ENCODE measurements at regions not wholly inside any gene's neighbourhood (a gene's known extent, or its start where the extent isn't known, plus 50 kb on each side); places are given as distances from the start of the nearest gene placed in this dataset.
A peak's percentile ranks its signal among the peaks of the same experiment; 100 is the strongest.

DNA sequence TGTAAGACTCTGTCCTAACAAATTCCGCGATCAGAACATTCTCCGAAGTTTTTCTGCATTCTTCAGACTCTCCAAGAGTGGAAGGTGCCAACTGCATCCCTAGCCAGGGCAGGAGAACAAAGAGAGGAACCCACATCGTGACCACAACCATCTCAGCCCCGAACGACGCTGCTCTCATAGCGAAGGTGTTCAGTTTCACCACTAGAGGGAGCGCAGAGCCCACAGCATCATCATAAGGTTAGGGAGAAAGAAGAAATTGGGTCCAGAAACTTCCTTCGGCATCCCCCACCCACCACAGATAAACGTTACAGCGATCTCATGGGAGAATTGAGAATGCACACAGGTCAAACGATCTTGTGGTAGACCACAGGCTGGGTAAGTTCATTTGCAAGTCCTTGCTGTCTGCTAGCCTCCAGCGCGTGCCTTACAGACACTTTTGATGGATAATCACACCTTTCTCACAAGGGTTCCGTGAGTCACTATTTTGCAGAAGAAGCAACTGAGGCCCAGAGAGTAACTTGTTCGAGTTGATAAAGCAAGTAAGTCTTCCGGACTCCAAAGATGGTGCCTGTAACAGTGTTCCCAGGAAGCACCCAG, 53.7 kb upstream of the ARL4C start:
- intact Hi-C loops (cut with DNase I): loop anchor here (2.0 kb wide), 1 partner anchor 566 kb away; no protein-coding TSS in a partner anchor
- 23% methylated on average over 18 of the region's 18 CpGs for WGBS
- no peak overlapping the region for H3K4me3 ChIP-seq

DNA sequence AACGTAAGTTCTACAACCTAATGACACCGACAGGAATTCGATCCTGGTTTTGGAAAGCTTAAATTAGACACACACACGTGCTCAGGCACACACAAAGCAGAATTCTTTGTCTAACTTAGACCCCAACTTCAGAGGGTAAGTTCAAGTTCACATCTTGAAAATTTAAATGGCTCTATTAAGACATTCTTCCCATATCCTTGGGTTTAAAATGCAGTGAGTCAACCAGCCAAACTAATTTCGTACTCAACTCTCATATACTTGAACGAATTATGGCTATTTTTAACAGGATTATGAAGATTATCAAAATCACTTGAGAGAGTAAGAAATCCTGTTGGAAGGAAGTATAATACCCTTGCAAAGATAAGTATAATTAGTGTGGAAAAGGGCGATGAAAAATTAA, 53.2 kb upstream of the ARL4C start:
- no peaks in the 10 kb centered on the region for H3K9me3 ChIP-seq

More for the DNA sequence above, 53.7 kb upstream of the ARL4C start:
- no peaks in the 10 kb centered on the region for H3K4me1 ChIP-seq (replicated peaks)
- no peaks in the 10 kb centered on the region for H3K9me3 ChIP-seq
- H3K36me3 ChIP-seq: no peaks in the 10 kb centered on the region
- peak; percentile 64 for DNase-seq (ENCODE audit: low spot score)
- TF ChIP-seq CTCF (IDR thresholded peaks at IDR 0.05) (peak; percentile 73 to 96 (median 92)), POLR2A (IDR thresholded peaks at IDR 0.05) (no peak), POLR2AphosphoS5 (IDR thresholded peaks at IDR 0.05) (peak; percentile 55)
- H3K27ac ChIP-seq: no peak overlapping the region
- no peaks in the 10 kb centered on the region for H3K27me3 ChIP-seq (replicated peaks; ENCODE audit: insufficient read depth)

GRCh38 chr2:234548695-234549420, 52.0 kb upstream of the ARL4C start:
- Histone ChIP-seq H3K27ac (no peak overlapping the region), H3K9me3 (no peaks in the 10 kb centered on the region), H3K4me3 (no peak overlapping the region), H3K36me3 (no peaks in the 10 kb centered on the region), H3K27me3 (replicated peaks; ENCODE audit: insufficient read depth) (no peaks in the 10 kb centered on the region), H3K4me1 (replicated peaks) (no peaks in the 10 kb centered on the region)
- WGBS: 60% methylated on average over 15 of the region's 15 CpGs
- intact Hi-C loops (cut with DNase I): loop anchor here (10.0 kb wide), 1 partner anchor 574 kb away; no protein-coding TSS in a partner anchor
- no peak for DNase-seq (ENCODE audit: low spot score)
- TF ChIP-seq POLR2A (IDR thresholded peaks at IDR 0.05) (no peak), CTCF (IDR thresholded peaks at IDR 0.05) (no peak), POLR2AphosphoS5 (IDR thresholded peaks at IDR 0.05) (no peak)

More for the DNA sequence above, 53.2 kb upstream of the ARL4C start:
- intact Hi-C loops (cut with DNase I): loop anchor here (2.0 kb wide), 1 partner anchor 567 kb away; no protein-coding TSS in a partner anchor
- Histone ChIP-seq H3K27me3 (replicated peaks; ENCODE audit: insufficient read depth) (no peaks in the 10 kb centered on the region), H3K36me3 (no peaks in the 10 kb centered on the region), H3K27ac (no peak overlapping the region), H3K4me3 (no peak overlapping the region), H3K4me1 (replicated peaks) (no peaks in the 10 kb centered on the region)
- 89% methylated on average over 7 of the region's 7 CpGs for WGBS
- TF ChIP-seq POLR2A (IDR thresholded peaks at IDR 0.05) (no peak), POLR2AphosphoS5 (IDR thresholded peaks at IDR 0.05) (no peak), CTCF (IDR thresholded peaks at IDR 0.05) (no peak)
- DNase-seq (ENCODE audit: low spot score): no peak

DNA sequence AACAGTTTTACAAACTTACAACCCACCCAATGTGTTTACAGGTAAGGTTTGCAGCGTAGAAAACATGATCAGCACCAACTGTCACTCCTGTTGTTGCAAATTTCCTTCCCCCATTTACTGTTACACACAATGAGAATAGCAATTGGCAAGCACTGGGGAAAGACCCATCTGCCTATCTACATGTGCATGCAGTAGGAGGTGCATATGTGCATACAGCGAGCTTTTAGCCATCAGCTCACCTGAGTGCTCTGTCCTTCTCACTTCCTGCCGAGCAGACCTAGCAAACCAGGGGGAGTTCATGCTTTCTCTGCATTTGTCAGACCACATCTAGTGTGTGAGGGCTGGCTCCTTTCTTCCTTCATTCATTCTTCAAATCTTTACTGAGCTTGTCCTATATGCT, 49.9 kb upstream of the ARL4C start:
- WGBS: 96% methylated on average over 3 of the region's 3 CpGs
- TF ChIP-seq POLR2A (IDR thresholded peaks at IDR 0.05): no peak
- TF ChIP-seq POLR2AphosphoS5 (IDR thresholded peaks at IDR 0.05): no peak
- no peak for TF ChIP-seq CTCF (IDR thresholded peaks at IDR 0.05)
- no peaks in the 10 kb centered on the region for H3K9me3 ChIP-seq
- H3K4me1 ChIP-seq (replicated peaks): no peaks in the 10 kb centered on the region
- H3K4me3 ChIP-seq: no peak overlapping the region
- H3K27me3 ChIP-seq (replicated peaks; ENCODE audit: insufficient read depth): no peaks in the 10 kb centered on the region
- H3K27ac ChIP-seq: no peak overlapping the region
- intact Hi-C loops (cut with DNase I): loop anchor here (10.0 kb wide), 1 partner anchor 572 kb away; no protein-coding TSS in a partner anchor
- no peak for DNase-seq (ENCODE audit: low spot score)
- no peaks in the 10 kb centered on the region for H3K36me3 ChIP-seq
